22Rv1 (cell line): ENCODE measurements at regions not wholly inside any gene's neighbourhood (a gene's known extent, or its start where the extent isn't known, plus 50 kb on each side); places are given as distances from the start of the nearest gene placed in this dataset.

ENCODE experiments used
- CTCF ChIP-seq: fragments of 450-650 bp; IDR thresholded peaks from 2 replicates; pipeline ENCODE4 v1.5.1; 2017; ENCODE audit warnings: mild to moderate bottlenecking
- ZFX ChIP-seq: fragments of 450-650 bp; IDR thresholded peaks from 2 replicates; pipeline ENCODE4 v1.6.1; 2017; ENCODE audit warnings: antibody characterized with exemption, borderline replicate concordance

- TF ChIP-seq CTCF (no peak), ZFX (no peak)
Observed at GRCh38 chr15:39135989-39136388, 444.9 kb upstream of the THBS1 start.
